ENCODE measurements at regions not wholly inside any gene's neighbourhood (a gene's known extent, or its start where the extent isn't known, plus 50 kb on each side); places are given as distances from the start of the nearest gene placed in this dataset.
"Not testable (repeated sequence)": the region's sequence is repeated elsewhere in the genome, so short reads cannot be mapped to it uniquely, and the experiment has no call there.

- DNase-seq: no peak
Observed at GRCh38 chr11:110862407-110862806, 150.2 kb upstream of the ARHGAP20 start.

GRCh38 chr11:110860461-110860860 lies 148.2 kb upstream of the ARHGAP20 start:
- DNase-seq: no peak

GRCh38 chr11:110859998-110860397 lies 147.8 kb upstream of the ARHGAP20 start:
- no peak for DNase-seq

- DNase-seq: no peak
Observed at GRCh38 chr11:110859240-110859840, 147.1 kb upstream of the ARHGAP20 start.

- DNase-seq: peak; percentile 34
Observed at GRCh38 chr11:110858547-110858921, 146.3 kb upstream of the ARHGAP20 start.

GRCh38 chr11:110857892-110858546 lies 145.8 kb upstream of the ARHGAP20 start:
- peak; percentile 56 for DNase-seq

- DNase-seq: peak; percentile 50
Observed at GRCh38 chr11:110856996-110857812, 145.0 kb upstream of the ARHGAP20 start.

GRCh38 chr11:110856340-110856739 lies 144.1 kb upstream of the ARHGAP20 start:
- no peak for DNase-seq

- DNase-seq: peak; percentile 45
Observed at GRCh38 chr11:110855191-110855590, 143.0 kb upstream of the ARHGAP20 start.

GRCh38 chr11:110852921-110853490 lies 140.8 kb upstream of the ARHGAP20 start:
- DNase-seq: no peak

GRCh38 chr11:110850846-110851245 lies 138.6 kb upstream of the ARHGAP20 start:
- DNase-seq: peak; percentile 64

GRCh38 chr11:110843053-110843452 lies 130.8 kb upstream of the ARHGAP20 start:
- DNase-seq: not testable (repeated sequence)

GRCh38 chr11:110838808-110839207 lies 126.6 kb upstream of the ARHGAP20 start:
- DNase-seq: no peak

- no peak for DNase-seq
Observed at GRCh38 chr11:110837603-110838002, 125.4 kb upstream of the ARHGAP20 start.

GRCh38 chr11:110835106-110835505 lies 122.9 kb upstream of the ARHGAP20 start:
- DNase-seq: no peak

GRCh38 chr11:110833033-110833484 lies 120.8 kb upstream of the ARHGAP20 start:
- DNase-seq: peak; percentile 69

- DNase-seq: no peak
Observed at GRCh38 chr11:110832539-110832938, 120.3 kb upstream of the ARHGAP20 start.

GRCh38 chr11:110832080-110832479 lies 119.8 kb upstream of the ARHGAP20 start:
- no peak for DNase-seq

GRCh38 chr11:110830747-110831146 lies 118.5 kb upstream of the ARHGAP20 start:
- DNase-seq: peak; percentile 56

GRCh38 chr11:110830344-110830743 lies 118.1 kb upstream of the ARHGAP20 start:
- no peak for DNase-seq

GRCh38 chr11:110829873-110830272 lies 117.6 kb upstream of the ARHGAP20 start:
- DNase-seq: peak; percentile 42

- peak; percentile 86 for DNase-seq
Observed at GRCh38 chr11:110828086-110828485, 115.8 kb upstream of the ARHGAP20 start.

- no peak for DNase-seq
Observed at GRCh38 chr11:110827276-110827675, 115.0 kb upstream of the ARHGAP20 start.
